Endothelial cell (in vitro differentiated cells): ENCODE measurements at regions not wholly inside any gene's neighbourhood (a gene's known extent, or its start where the extent isn't known, plus 50 kb on each side); places are given as distances from the start of the nearest gene placed in this dataset.

Experiments used
- DNase-seq: peaks from one replicate; pipeline ENCODE4 v3.0.0; 2021; ENCODE audit warnings: low spot score
- H3K27ac Mint-ChIP-seq: one replicate; pipeline ENCODE4 v1.8.0; 2021; ENCODE audit warnings: mixed read lengths, inconsistent platforms; ENCODE audit not compliant: unreplicated experiment
- H3K27me3 Mint-ChIP-seq: one replicate; pipeline ENCODE4 v1.8.0; 2021; ENCODE audit warnings: mild to moderate bottlenecking, moderate library complexity, mixed read lengths, inconsistent platforms; ENCODE audit not compliant: unreplicated experiment
- H3K36me3 Mint-ChIP-seq: one replicate; pipeline ENCODE4 v1.8.0; 2021; ENCODE audit warnings: mild to moderate bottlenecking, low read depth, mixed read lengths, inconsistent platforms; ENCODE audit not compliant: unreplicated experiment
- H3K4me1 Mint-ChIP-seq: one replicate; pipeline ENCODE4 v1.8.0; 2021; ENCODE audit warnings: mild to moderate bottlenecking, mixed read lengths, inconsistent platforms; ENCODE audit not compliant: unreplicated experiment
- H3K4me3 Mint-ChIP-seq: one replicate; pipeline ENCODE4 v1.8.0; 2021; ENCODE audit warnings: mild to moderate bottlenecking, mixed read lengths, inconsistent platforms; ENCODE audit not compliant: unreplicated experiment
- H3K9me3 Mint-ChIP-seq: one replicate; pipeline ENCODE4 v1.8.0; 2021; ENCODE audit warnings: mixed read lengths, inconsistent platforms; ENCODE audit not compliant: unreplicated experiment
- TF ChIP-seq, protein P1 (sequence below): fragments of 200-600 bp; sonication (generic); IDR thresholded peaks from one replicate; pipeline ENCODE4 v1.5.0; 2021; ENCODE audit warnings: antibody characterized with exemption; ENCODE audit not compliant: unreplicated experiment

DNA sequence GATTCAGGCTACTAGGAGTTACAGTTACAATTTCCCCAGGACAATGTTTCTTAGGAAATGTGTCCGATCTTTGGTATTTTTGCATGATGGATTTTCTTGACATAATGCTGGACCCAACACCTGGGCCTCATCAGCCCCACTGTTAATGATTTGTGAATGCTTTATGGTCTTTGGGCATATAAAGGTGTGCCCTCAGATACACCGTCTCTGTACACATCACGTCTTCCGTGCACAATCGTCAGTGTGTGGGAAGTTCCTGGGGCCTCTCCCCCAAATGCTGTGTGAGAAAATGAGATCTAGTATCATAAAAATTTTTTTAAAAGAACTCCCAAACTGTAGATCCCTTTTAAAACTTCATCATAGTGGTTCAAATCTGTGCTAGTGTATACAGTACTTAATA lies 373.2 kb upstream of the ID4 start:
- no peak overlapping the region for H3K4me3 Mint-ChIP-seq
- H3K9me3 Mint-ChIP-seq = no peaks in the 10 kb centered on the region
- no peak for DNase-seq
- no peak overlapping the region for H3K27ac Mint-ChIP-seq
- no peaks in the 10 kb centered on the region for H3K36me3 Mint-ChIP-seq
- no peaks in the 10 kb centered on the region for H3K4me1 Mint-ChIP-seq
- H3K27me3 Mint-ChIP-seq = no peaks in the 10 kb centered on the region
- TF ChIP-seq, protein P1, sequence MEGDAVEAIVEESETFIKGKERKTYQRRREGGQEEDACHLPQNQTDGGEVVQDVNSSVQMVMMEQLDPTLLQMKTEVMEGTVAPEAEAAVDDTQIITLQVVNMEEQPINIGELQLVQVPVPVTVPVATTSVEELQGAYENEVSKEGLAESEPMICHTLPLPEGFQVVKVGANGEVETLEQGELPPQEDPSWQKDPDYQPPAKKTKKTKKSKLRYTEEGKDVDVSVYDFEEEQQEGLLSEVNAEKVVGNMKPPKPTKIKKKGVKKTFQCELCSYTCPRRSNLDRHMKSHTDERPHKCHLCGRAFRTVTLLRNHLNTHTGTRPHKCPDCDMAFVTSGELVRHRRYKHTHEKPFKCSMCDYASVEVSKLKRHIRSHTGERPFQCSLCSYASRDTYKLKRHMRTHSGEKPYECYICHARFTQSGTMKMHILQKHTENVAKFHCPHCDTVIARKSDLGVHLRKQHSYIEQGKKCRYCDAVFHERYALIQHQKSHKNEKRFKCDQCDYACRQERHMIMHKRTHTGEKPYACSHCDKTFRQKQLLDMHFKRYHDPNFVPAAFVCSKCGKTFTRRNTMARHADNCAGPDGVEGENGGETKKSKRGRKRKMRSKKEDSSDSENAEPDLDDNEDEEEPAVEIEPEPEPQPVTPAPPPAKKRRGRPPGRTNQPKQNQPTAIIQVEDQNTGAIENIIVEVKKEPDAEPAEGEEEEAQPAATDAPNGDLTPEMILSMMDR = no peak

DNA sequence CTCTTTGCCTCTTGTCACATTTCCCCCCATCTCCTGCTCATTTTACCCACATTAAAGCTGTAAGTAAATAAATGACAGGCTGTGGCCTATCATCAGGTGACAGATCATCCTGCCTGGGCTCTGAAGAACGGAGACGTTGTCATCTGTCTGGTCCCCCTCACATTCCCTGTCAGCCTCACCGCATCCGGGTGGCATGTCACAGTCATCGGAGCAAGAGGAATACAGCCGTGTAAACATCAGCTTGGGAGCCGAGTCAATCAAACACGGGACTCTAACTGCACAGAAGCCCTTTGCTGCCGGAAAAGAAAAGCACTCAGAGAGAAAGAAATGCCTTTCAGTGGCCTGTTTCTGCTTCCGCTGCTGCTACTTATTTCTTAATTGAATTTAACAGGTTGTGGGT lies 371.9 kb upstream of the ID4 start:
- no peaks in the 10 kb centered on the region for H3K9me3 Mint-ChIP-seq
- H3K36me3 Mint-ChIP-seq = no peaks in the 10 kb centered on the region
- DNase-seq = no peak
- H3K27me3 Mint-ChIP-seq = no peaks in the 10 kb centered on the region
- no peak overlapping the region for H3K4me3 Mint-ChIP-seq
- TF ChIP-seq, protein P1 = no peak
- H3K27ac Mint-ChIP-seq = no peak overlapping the region
- no peaks in the 10 kb centered on the region for H3K4me1 Mint-ChIP-seq

DNA sequence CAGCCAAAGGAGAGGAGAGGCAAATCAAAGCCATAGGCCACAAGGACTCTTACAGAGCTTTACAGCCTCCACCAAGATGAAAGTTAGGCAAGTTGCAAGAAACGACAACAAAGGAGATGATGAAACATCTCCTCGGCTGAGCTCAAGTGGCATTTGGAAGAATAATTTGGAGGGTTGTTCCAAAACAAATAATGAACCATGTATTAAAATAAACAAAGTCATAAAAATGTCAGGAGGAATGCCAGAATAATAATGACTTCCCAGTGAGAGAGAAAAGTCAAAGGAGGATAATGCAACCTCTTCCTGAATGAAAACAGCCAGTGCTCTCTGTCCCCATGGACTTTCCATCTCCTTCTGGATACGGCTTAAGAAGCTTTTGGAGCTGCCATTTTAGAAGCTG lies 371.4 kb upstream of the ID4 start:
- no peak overlapping the region for H3K27ac Mint-ChIP-seq
- DNase-seq = no peak
- H3K27me3 Mint-ChIP-seq = no peaks in the 10 kb centered on the region
- no peak overlapping the region for H3K4me3 Mint-ChIP-seq
- H3K4me1 Mint-ChIP-seq = no peaks in the 10 kb centered on the region
- no peaks in the 10 kb centered on the region for H3K36me3 Mint-ChIP-seq
- TF ChIP-seq, protein P1 = no peak
- H3K9me3 Mint-ChIP-seq = no peaks in the 10 kb centered on the region

GRCh38 chr6:19470333-19470732 lies 366.8 kb upstream of the ID4 start:
- no peak overlapping the region for H3K27ac Mint-ChIP-seq
- no peaks in the 10 kb centered on the region for H3K9me3 Mint-ChIP-seq
- no peaks in the 10 kb centered on the region for H3K36me3 Mint-ChIP-seq
- peaks cover 2% of the 10 kb centered on the region for H3K27me3 Mint-ChIP-seq
- no peak for DNase-seq
- TF ChIP-seq, protein P1 = no peak
- H3K4me3 Mint-ChIP-seq = no peak overlapping the region
- no peaks in the 10 kb centered on the region for H3K4me1 Mint-ChIP-seq

DNA sequence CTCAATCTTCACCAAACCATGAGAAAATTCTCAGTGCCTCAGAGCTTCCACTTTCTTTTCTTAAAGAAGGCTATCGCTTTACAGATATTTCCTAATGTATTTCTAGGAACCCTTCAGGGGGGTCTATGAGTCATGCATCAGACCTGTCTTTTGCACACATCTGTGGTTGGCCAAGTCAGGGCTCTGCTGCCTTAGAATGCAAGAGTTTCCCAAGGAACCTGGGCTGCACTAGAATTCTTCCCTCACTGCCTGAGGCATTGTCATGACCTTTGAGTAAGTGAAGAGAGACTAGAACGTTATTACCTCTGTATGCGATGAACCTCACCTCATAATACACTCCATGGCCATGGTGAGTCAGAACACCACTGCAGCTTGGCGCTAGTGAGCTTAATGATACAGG lies 365.0 kb upstream of the ID4 start:
- peaks cover 2% of the 10 kb centered on the region for H3K27me3 Mint-ChIP-seq

More for the DNA sequence above, 365.0 kb upstream of the ID4 start:
- Mint-ChIP-seq H3K9me3 (no peaks in the 10 kb centered on the region), H3K36me3 (no peaks in the 10 kb centered on the region), H3K27ac (no peak overlapping the region), H3K4me1 (no peaks in the 10 kb centered on the region), H3K4me3 (no peak overlapping the region)
- DNase-seq = no peak
- TF ChIP-seq, protein P1 = no peak
